GM12874 (cell line): ENCODE measurements at regions not wholly inside any gene's neighbourhood (a gene's known extent, or its start where the extent isn't known, plus 50 kb on each side); places are given as distances from the start of the nearest gene placed in this dataset.

Source experiments
- TF ChIP-seq, protein P1 (sequence below): IDR thresholded peaks from 2 replicates; pipeline ENCODE4 v1.5.1; 2011; ENCODE audit warnings: low read depth, mild to moderate bottlenecking, control low read depth, low read length, moderate library complexity; ENCODE audit not compliant: insufficient read depth

DNA sequence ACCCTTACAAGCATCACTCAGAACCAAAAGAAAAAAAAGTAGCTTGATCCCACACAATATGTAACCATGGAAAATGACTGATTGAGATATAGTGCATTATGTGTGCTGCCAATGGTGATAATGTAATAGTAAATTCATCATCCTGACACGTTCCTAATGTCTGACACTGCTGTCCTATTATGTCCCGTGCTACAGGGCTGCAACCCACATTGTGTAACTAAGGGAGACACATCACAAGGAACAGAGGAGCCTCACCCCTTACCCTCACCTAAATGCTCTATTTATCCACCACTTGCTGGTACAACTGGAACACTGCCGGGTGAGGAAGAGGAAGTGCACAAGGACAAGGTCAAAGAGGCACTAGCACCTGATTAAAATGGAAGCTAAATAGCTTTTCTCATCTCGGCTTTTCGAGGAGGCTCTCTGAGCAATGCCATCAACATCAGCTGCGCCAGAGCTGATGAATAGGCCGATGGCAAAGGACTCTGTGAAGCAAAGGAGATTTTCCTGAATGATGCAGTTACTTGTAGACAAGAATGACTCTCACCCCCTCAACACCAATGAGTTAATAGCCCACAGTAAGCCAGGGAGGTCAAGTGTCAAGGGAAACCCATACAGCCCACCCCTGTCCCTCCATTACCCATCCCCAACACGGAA is 181.6 kb downstream of the HNRNPD start:
- TF ChIP-seq, protein P1, sequence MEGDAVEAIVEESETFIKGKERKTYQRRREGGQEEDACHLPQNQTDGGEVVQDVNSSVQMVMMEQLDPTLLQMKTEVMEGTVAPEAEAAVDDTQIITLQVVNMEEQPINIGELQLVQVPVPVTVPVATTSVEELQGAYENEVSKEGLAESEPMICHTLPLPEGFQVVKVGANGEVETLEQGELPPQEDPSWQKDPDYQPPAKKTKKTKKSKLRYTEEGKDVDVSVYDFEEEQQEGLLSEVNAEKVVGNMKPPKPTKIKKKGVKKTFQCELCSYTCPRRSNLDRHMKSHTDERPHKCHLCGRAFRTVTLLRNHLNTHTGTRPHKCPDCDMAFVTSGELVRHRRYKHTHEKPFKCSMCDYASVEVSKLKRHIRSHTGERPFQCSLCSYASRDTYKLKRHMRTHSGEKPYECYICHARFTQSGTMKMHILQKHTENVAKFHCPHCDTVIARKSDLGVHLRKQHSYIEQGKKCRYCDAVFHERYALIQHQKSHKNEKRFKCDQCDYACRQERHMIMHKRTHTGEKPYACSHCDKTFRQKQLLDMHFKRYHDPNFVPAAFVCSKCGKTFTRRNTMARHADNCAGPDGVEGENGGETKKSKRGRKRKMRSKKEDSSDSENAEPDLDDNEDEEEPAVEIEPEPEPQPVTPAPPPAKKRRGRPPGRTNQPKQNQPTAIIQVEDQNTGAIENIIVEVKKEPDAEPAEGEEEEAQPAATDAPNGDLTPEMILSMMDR: no peak

DNA sequence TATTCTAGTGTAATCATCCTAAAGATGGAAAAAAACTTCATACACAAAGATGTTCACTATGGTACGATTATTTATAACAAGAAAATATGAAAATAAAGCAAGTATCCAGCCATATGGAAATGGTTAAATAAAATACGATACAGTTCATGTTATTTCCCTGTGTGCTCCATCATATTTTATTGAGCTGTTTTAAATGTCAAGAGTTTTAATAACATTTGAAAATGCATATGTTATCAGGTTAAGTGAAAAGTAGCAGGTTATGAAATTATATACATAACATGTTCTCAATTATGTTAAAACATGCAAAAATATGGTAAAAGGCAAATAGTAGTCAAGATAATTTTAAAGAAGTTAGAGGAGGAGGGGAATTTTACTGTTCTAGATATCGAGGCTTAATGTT is 192.0 kb downstream of the HNRNPD start:
- TF ChIP-seq, protein P1: no peak

DNA sequence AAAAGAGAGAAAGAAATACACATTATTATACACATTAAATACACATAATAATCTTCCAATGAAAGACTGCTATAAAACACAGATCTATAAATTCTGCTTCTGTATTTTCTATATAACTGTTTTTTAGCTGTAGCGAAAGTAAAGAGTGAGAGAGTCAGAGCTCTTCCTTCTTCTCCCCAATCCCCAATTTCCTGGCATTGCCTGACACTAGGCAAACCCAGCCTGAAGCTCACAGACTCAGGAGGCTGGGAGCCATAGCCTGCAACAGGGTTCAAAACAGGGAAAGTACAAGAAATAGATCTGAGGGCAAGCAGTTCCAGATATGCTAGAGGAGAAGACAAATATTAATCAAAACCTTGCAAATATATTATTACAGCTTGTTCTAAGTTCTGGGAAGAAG is 201.6 kb downstream of the HNRNPD start:
- TF ChIP-seq, protein P1: no peak

DNA sequence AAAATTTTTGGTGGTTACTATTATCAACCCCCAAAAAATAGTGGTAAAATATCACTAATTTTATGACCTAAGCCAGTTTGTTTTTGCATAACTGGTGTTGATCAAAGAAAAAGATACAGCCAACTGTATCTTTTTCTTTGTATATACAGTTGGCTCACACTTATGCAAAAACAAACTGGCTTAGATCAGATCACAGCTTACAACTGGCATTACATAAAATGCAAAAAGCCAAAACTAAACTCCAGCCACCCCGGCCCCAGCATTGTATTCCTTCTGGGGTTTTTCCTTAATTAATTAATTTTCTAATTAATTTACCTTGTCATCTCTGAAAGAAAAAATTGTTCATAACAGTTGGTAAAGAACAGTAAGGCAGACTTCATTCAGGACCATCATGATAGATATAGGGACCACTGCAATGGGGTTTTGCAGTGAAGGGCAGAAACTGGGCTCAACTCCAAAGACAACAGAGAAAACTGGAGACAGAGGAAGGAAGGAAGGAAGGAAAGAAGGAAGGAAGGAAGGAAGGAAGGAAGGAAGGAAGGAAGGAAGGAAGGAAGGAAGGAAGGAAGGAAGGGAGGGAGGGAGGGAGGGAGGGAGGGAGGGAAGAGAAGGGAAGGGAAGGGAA is 202.1 kb downstream of the HNRNPD start:
- TF ChIP-seq, protein P1: no peak

DNA sequence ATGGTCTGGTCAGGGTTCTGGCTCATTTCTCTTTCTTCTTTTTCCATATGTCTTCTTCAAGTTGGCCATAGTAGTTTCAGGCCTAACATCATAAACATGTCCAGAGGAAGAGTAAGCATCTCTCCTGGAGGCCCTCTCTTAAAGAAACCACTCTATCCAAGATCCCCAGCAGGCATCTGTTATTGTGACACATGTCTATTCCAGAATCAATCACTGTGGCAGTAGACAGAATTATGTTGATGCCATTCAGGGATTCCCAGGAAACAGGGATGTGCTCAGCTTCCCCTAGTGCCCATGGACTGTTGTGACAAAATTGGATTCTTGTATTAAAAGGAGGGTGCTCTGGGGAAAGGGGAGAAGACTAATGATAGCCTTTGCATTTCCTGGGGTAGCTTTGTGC is 224.0 kb downstream of the HNRNPD start:
- TF ChIP-seq, protein P1: no peak

DNA sequence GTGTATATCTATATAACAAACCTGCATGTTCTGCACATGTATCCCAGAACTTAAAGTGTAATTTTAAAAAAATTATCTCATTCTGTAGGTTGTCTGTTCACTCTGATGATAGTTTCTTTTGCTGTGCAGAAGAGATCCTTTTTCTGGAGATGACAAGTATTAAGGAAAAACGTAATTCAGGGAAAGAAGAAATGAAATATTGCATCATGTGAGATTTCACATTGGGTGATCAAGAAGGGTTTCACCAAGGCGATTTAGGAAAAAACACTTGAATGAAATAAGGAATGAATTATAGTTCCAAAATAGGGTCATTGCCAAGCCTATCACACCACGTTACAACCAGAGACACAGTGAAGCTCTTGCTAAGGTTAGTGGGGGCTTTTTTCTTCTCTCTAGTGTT is 227.9 kb downstream of the HNRNPD start:
- TF ChIP-seq, protein P1: no peak

DNA sequence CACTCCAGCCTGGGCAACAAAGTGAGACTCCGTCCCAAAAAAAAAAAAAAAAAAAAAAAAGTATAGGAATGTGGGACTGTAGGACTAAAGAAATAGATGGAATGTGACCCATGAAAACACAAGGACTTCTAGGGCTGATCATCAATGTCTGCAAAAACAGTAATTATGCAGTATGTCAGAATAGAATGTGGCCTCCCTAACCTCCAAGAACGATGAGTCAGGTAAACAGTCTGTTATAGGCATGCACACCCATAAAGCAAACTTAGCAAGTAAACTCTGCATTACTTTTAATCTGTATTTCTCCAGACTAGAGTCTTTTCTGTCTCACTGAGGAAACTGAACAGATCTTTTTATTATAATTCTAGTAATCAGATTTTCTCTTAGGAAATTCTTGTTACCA is 233.4 kb downstream of the HNRNPD start:
- TF ChIP-seq, protein P1: no peak
